GM19468 (cell line): ENCODE measurements at regions not wholly inside any gene's neighbourhood (a gene's known extent, or its start where the extent isn't known, plus 50 kb on each side); places are given as distances from the start of the nearest gene placed in this dataset.

Experiments
- ATAC-seq: cut with Tn5 transposase; IDR thresholded peaks from one replicate; pipeline ENCODE4 v1.9.1; 2021; ENCODE audit warnings: mild to moderate bottlenecking, moderate library complexity, moderate number of reproducible peaks; ENCODE audit not compliant: unreplicated experiment; ENCODE audit errors: extremely low read depth

DNA sequence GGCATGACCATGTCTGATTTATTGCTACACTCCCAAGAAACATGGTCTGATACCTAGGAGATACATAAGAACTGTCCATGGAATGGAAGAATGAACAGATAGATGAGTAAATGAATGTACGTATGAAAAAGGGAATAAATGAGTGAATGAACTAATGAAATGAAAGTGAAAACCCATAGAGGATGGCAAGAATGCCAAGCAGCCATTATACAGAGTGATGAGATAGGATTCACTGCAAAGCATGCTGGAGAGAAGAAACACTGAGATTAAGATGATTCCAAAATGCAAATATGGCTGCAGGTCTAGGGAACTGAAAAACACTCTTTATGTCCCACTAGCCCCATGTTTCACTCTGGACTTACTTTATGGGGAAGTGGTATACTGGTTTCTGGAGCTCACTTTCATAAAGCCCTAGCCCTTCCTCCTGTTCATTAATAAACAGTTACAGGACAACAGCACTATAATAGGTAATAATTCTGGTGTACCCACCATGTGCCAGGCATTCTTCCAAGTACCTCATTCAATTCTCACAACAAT lies 170.3 kb upstream of the RAD23B start:
- peak; percentile 73 for ATAC-seq

DNA sequence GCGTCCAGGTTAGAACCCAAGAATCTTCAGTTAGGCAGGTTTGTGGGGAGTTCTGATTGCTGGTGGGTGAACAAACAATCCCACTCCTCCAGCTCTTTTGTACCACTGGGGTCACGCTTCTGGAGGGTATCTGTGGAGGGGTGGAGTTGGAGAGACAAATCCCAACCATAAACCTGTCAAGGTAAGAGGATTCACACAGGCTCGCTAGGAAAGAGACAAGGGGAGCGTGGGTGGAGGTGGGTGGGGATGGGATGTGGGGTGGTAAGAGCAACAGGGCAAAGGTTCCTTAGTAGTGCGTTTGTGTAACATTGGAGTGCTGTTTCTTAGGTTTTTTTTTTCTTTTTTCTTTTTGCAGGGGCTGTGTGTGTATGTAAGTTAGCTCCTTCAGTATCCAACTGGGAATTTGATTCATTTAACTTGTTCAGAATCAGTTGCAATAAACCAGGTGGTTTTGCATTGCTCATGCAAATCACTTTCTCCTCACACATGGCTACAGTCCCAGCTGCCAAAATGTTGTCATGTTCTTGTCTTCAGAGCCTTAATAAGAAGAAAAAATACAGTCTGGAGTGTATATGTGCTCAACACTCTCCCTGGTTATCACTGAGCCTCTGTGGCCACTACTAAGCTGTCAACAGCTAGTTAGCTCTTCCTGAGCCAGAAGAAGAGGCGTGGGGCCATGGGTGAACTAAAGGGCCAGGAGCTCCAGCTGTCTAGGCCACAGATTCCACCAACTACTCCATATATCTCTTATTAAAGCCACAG lies 164.0 kb upstream of the RAD23B start:
- ATAC-seq: no peak

DNA sequence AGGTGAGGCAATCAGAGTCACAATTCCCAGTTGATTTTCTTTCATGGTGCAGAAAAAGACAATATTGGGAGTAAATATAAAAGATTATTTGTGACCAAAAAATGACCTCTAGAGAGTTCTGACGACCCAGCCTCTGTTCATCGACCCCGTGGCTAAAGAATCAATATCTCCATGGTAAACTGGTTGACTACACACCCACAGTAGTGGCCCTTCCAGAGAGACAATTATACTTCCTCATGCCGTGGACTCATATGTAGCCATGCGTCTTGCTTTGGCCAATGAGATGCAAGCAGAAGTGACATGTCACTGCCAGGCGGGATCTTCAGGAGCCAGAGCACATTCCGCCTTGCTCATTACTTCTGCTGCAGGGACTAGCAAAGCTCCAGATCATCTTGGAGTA lies 163.3 kb upstream of the RAD23B start:
- no peak for ATAC-seq

DNA sequence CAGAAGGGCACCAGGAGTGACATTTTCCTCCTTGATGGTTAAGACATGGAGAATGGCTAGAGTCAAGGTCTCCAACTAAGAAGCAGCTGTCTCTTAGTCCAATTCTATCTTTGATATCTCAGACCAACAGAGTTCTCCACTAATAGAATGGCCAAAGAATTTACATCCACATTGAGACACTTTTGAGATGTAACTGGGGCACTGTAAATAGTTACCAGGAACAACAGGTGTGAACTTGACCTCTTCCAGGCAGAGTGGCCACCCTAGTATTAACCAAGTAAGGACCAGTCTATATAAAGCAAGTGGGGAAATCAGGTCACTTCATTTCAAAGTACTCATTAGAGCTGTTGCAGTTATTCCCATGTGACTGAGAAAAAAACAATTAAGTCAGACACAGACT lies 159.7 kb upstream of the RAD23B start:
- ATAC-seq: no peak

DNA sequence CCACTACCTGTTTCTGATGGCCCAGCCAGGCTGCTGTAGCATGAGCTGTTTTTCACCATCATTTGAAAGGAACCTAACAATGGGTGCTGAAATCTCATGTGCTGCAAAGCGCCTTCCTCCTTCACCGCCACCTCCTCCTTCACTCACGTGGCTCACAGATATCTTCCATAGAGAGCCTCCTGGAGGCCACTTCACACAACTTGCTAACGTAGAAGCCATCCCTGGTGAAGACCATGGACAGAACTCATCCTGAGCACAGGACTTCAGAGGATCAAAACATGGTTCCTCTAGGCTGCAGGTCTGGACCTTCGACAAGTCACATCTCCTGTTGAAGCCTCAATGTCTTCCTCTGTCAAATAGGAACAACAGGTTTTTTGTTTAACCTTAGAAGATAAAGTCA lies 155.5 kb upstream of the RAD23B start:
- no peak for ATAC-seq

DNA sequence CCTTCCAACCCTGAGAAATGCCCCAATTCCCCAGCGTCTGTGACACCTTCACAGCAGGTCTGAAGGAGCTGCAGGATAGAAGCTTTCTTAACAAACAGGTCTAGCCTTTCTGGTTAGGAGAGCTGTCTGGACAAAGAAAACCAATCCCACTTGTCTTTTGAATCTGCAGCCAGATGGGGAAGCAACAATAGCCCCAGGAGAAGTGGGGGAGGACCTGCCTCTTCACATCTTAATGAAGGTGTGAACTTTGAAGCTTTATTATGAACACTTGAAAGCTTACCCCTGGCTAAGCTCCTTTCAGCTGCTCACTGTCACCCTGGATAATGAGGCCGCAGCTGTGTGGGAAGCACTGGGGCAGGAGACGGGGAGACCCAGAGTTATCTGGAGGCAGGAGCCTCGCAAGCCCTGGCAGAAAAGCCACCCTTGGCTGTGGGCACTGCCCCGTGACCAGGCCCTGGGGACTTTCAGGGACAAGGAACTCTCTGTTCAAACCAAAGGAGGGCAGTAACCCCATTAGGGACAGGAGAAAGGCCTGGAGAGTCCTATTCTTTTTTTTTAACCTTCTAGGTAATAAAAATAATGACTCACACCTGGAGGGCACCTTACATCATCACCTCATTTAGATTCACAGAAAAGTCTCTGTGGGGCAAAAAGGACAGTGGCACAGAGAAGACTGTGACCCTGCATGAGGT lies 151.8 kb upstream of the RAD23B start:
- no peak for ATAC-seq

DNA sequence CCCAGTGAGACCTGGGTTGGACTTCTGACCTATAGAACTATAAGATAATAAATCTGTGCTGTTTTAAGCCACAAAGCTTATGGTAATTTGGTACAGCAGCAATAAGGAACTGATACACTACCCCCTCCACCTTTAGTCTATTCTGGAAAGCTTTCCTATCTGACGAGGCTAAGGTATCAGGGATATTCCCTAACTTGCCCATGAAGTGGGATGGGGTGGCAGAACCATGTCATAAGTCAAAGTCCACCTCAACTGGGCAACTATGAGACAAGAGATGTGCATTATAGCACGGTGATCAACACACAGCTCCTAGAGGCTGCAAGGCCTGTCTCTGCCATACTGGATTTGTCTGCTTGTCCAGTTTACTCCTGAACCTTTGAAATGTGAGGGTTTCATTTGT lies 146.8 kb upstream of the RAD23B start:
- ATAC-seq: no peak

DNA sequence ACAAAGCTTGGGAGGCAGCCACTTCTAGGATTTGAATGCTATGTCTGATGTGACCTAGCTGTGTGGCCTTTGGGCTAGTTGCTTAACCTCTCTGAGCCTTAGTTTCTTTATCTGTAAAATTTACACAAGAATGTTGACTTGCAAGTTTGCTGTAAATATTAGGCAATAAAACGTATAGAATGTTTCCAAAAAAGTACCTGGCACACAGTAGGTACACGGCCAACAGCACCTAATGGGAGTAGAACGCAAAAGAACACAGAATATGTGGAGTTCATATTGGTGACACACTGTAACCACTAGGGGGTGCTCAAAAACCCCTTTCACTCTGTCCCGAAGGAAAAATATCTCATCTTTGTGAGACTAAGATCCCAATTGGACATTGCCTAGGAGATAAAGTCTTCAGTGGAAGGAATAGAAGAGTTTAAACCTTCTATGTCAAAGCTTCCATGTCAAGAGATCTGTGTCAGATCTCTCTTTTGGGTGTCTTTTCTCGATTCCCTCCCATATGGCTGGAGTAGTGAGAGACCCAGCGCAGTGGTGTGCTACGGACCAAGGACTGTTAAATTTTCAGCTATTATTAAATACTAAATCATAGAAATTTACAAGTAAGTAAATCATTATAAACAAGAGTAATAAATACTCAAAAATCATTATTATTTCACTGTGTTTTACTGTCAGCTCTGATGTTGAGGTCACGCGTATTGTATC lies 145.4 kb upstream of the RAD23B start:
- no peak for ATAC-seq

DNA sequence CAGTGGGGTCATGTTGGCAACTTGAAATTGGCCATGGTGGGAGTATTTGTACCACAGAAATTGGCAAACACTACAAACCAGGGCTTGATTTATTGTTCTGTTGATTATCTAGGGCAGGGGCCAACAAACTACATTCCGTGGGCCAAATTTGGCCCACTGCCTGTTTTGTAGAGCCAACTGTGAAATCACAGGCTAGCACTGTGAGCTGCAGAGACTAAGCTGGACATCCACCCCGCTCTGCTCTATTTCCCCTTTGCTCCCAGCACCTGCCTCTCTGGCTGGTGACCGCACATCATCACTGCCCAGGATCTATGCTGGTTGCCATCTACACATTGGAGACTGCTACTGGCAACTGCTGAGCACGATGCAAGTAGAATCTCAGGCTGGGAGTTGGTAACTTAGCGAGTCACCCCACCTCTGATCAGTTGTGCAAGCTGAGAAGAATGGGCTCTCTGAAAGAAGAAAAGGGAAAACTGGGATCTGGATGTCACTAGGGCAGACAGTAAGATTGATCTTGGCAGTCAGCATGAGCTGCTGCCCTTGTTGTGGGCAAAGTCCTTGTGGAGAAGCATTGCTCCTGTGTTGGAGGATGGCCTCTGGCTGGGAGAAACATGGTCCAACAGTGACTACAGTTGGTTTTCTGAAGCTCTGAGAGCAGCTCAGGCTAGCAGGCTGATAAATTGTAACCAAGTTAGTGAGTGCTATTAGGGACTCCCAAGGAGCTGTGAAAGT lies 144.7 kb upstream of the RAD23B start:
- no peak for ATAC-seq

DNA sequence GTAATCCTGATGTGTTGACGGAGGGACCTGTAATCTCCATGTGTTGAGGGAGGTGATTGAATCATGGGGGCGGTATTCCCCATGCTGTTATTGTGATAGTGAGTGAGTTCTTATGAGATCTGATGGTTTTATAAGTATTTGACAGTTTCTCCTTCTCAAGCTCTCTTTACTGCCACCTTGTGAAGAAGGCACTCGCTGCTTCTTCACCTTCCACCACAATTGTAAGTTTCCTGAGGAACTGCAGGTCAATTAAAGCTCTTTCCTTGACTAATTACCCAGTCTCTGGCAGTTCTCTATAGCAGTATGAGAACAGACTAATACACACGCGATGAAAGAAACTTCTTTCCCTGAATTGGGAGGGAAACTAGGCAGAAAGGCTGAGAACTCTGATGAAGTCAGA lies 141.1 kb upstream of the RAD23B start:
- ATAC-seq: no peak

DNA sequence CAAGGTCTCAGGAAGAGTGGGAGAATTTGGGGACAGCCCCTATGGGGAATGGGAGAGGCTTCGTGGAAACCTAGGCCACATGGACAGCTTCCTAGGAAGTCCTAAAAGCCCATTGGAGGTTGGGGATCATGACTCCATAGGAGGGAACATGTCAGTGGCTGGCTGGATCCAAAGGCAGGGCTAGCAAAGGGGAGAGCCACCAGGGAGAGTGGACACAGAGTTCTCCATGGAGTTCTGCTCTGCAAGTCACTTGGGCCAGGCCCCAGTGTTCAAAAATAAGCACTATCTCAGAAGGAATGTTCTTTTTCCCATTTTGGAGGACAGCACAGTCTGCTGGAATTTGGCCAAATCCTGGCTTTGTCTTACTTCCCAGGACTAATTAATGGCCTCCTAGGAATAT lies 140.6 kb upstream of the RAD23B start:
- no peak for ATAC-seq

DNA sequence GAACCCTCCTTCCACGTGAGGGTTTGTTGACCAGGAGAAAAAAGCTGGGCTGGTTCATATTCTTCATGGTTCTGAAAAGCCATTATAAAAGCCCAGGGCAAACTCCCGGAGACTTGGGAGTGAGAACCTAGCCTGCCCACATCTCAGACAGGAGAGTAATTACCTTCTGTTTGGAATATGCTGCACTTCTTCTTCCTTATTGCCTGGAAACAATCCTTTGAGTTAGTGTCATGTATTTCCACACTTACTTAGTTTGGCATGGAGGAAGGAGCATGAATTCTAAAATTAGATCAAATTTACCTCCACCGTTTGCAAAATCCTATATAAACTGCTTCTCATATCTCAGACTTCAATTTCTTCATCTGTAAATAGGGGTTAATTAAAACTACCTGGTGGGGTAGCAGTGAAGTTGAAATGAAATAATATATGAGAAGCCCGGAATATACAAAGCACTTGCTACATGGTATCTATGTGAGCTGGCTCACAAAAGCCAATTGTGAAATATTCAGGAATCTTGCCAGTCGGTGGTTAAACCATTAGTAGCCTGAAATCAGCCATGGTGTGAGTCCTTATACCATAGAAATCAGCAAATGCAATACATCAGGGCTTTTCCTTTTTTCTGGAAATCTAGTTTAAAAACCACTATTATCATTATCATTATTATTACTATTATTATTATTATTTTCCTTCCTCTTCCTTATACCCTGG lies 140.0 kb upstream of the RAD23B start:
- ATAC-seq: no peak

DNA sequence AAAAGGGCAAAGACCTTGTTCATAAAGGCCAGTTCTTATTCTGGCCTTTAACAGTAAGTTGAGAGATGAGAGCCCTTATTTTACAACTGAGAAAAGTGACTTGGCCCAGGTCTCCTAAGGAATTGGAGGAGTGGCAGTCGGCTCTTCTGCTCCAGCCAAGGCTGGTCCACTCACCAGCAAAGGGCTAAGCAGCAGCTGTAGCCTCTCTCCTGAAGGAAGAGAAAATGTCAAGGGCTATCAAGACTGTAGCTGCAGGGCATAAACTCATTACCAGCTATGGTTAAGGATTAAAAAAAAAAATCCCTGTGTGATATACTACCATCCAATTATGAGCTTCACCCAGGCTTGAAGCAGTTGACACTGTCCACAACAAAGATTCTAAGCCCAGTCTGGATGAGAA lies 138.6 kb upstream of the RAD23B start:
- ATAC-seq: no peak

DNA sequence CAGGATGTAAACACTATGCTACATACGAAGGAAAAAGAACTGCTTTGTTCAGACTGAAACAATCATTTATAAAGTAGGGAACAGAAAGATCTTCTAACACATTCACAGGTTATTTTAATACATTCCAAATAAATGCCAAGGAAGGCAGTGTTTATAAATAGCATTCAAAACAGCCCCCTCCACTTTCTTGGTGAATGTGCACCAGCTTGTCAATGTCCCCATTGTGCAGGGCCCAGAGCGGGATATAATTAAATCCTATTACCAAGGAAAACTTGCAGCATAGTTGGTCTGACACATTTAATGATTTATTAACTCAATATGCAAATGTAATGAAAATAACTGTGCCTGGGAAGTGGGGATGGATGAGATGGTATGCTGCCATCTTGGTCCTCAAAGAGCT lies 135.9 kb upstream of the RAD23B start:
- ATAC-seq: no peak

DNA sequence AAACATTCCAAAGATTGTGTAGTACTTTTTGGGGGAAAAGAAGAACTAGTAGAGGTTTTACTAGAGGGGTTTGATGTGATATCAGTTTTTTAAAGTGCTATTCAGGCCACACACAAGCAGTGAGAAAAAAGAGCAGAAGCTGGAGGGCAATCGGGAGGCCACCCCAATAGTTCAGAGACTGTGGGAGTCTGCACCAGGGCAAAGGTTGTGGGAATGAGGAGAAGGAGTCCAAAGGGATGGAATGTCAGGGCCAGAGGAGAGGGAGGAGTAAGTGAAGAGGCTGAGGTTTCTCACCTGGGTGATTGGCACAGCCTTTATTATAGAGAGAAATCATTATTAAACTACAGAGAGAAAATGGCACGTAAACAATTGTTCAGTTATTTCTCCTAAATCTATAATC lies 134.9 kb upstream of the RAD23B start:
- ATAC-seq: no peak

DNA sequence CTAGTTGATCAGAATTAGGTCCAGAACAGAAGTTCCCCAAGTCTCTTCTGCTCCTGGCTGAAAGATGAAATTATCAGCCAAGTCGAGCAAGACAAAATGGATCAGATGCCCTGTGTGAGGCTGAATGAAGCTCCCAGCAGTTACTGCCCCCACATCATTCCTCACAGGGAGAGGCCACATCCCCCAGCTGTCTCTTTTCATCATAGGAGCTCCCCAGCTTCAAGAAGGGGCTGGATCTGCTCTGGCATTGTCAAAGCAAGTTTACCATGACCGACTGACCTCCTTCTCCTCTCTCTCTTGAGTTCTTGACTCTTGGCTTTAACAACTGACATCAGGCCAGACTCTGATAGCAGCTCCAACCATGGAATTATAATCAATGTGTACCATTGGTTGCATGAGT lies 133.3 kb upstream of the RAD23B start:
- ATAC-seq: no peak

DNA sequence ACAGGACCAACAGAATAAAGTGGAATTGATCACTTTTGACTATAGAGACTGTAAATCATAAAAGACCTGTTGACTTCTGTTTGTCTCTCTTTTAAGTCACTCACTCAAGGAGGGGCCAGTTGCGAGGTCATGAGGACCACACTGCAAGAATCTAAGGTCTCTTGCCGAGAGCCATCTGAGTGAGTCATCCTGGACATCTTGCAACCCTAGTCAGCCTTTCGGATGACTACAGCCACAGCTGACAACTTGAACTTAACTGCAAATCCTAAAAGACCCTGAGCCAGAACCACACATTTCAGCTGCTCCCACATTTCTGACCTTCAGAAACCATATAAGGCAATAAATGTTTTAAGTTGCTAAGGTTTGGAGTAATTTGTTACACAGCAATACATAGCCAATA lies 129.7 kb upstream of the RAD23B start:
- ATAC-seq: no peak

DNA sequence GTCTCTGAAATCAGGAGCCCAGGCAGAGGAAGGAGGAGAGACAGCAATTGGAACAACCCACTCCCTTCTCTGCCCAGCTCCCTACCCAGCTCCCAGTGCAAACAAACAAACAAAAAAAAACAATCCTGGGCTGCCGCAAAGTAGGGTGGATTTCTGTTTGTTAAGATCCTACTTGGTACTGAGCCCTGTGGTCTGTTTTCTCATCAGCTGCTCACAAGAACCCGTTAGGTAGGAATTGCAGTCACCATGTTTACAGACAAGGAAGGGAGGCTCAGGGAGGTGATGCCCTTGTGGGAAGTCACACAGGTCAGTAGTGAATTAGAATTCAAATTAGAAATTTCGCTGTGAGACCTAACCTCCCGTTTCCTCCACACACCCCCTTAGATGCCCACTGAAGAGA lies 128.8 kb upstream of the RAD23B start:
- no peak for ATAC-seq

DNA sequence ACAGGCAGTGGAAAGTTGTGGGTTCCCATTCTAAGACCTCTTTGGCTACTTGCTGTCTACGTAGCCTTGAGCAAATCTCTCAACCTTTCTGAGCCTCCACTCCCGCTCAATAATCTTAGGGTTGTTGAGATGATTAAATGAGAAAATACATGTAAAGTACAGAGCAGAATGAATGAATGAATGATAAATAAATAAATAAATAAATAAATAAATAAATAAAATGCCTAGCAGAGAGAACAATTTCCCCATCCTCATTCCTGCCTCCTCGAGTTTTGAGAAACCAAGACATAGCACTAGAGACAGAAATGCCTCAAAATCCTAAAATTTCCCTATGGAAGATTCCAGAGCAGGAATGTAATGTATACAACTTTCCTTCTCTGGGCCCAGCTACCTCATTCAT lies 128.3 kb upstream of the RAD23B start:
- ATAC-seq: no peak

DNA sequence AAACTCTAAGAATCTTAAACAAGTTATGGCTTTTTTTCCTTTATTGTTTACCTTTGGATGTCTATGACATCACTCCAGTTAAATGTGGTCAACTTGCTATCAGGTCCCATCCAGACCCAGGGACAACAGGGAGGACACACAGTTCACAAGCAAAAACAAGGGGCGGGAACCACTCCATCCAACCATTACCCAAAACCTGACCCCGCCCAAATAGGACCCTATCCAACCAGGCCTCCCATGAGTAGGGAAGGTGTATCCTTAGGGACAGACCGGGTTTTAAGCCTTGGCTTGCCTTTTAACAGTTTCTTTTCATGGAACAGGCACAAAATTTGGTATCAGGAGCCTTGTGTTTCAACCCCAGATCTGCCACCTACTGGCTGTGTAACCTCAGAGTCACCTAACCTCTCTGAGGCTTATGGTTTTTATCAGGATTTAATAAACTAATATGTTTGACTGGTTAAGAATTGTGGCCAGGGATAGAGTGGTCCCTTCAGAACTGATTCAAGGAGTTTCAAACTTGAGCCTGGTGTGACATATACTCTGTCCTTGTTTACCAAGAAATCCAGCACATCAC lies 127.7 kb upstream of the RAD23B start:
- ATAC-seq: no peak
